ENCODE measurements at regions not wholly inside any gene's neighbourhood (a gene's known extent, or its start where the extent isn't known, plus 50 kb on each side); places are given as distances from the start of the nearest gene placed in this dataset.

GRCh38 chr5:173557123-173557903 lies 59.1 kb downstream of the BOD1 start:
- Mint-ChIP-seq H3K27me3 (peaks cover 26% of the 10 kb centered on the region), H3K4me1 (ENCODE audit: low read depth) (peaks cover 9% of the 10 kb centered on the region), H3K27ac (peak overlapping the region; percentile 21), H3K9me3 (ENCODE audit: low read depth) (peaks cover 20% of the 10 kb centered on the region), H3K36me3 (ENCODE audit: insufficient read depth) (peaks cover 4% of the 10 kb centered on the region), H3K4me3 (ENCODE audit: low read depth) (no peak overlapping the region)
- no peak for DNase-seq (ENCODE audit: low spot score, unreplicated experiment)
- TF ChIP-seq CTCF (IDR thresholded peaks at IDR 0.05; ENCODE audit: unreplicated experiment): no peak

GRCh38 chr5:173556142-173557028 lies 60.1 kb downstream of the BOD1 start:
- no peak for TF ChIP-seq CTCF (IDR thresholded peaks at IDR 0.05; ENCODE audit: unreplicated experiment)
- DNase-seq (ENCODE audit: low spot score, unreplicated experiment): no peak

GRCh38 chr5:173554989-173555705 lies 61.3 kb downstream of the BOD1 start:
- no peak overlapping the region for H3K27ac Mint-ChIP-seq
- peaks cover 2% of the 10 kb centered on the region for H3K36me3 Mint-ChIP-seq (ENCODE audit: insufficient read depth)
- peaks cover 9% of the 10 kb centered on the region for H3K9me3 Mint-ChIP-seq (ENCODE audit: low read depth)
- H3K4me1 Mint-ChIP-seq (ENCODE audit: low read depth): peaks cover 9% of the 10 kb centered on the region
- TF ChIP-seq CTCF (IDR thresholded peaks at IDR 0.05; ENCODE audit: unreplicated experiment): no peak
- peaks cover 42% of the 10 kb centered on the region for H3K27me3 Mint-ChIP-seq
- no peak overlapping the region for H3K4me3 Mint-ChIP-seq (ENCODE audit: low read depth)
- DNase-seq (ENCODE audit: low spot score, unreplicated experiment): no peak

More at GRCh38 chr5:173556142-173557028, 60.1 kb downstream of the BOD1 start:
- Mint-ChIP-seq H3K4me3 (ENCODE audit: low read depth) (no peak overlapping the region), H3K27ac (no peak overlapping the region), H3K36me3 (ENCODE audit: insufficient read depth) (peaks cover 4% of the 10 kb centered on the region), H3K27me3 (peaks cover 33% of the 10 kb centered on the region), H3K9me3 (ENCODE audit: low read depth) (peaks cover 20% of the 10 kb centered on the region), H3K4me1 (ENCODE audit: low read depth) (peaks cover 9% of the 10 kb centered on the region)

- peaks cover under 1% of the 10 kb centered on the region for H3K9me3 Mint-ChIP-seq (ENCODE audit: low read depth)
- H3K36me3 Mint-ChIP-seq (ENCODE audit: insufficient read depth): no peaks in the 10 kb centered on the region
- DNase-seq (ENCODE audit: low spot score, unreplicated experiment): no peak
- no peak overlapping the region for H3K27ac Mint-ChIP-seq
- peaks cover 43% of the 10 kb centered on the region for H3K27me3 Mint-ChIP-seq
- H3K4me3 Mint-ChIP-seq (ENCODE audit: low read depth): no peak overlapping the region
- TF ChIP-seq CTCF (IDR thresholded peaks at IDR 0.05; ENCODE audit: unreplicated experiment): no peak
- H3K4me1 Mint-ChIP-seq (ENCODE audit: low read depth): peaks cover 9% of the 10 kb centered on the region
These were observed 62.2 kb downstream of the BOD1 start for GRCh38 chr5:173554038-173554955.
